ENCODE measurements at regions not wholly inside any gene's neighbourhood (a gene's known extent, or its start where the extent isn't known, plus 50 kb on each side); places are given as distances from the start of the nearest gene placed in this dataset.
"Not testable (repeated sequence)": the region's sequence is repeated elsewhere in the genome, so short reads cannot be mapped to it uniquely, and the experiment has no call there.

DNA sequence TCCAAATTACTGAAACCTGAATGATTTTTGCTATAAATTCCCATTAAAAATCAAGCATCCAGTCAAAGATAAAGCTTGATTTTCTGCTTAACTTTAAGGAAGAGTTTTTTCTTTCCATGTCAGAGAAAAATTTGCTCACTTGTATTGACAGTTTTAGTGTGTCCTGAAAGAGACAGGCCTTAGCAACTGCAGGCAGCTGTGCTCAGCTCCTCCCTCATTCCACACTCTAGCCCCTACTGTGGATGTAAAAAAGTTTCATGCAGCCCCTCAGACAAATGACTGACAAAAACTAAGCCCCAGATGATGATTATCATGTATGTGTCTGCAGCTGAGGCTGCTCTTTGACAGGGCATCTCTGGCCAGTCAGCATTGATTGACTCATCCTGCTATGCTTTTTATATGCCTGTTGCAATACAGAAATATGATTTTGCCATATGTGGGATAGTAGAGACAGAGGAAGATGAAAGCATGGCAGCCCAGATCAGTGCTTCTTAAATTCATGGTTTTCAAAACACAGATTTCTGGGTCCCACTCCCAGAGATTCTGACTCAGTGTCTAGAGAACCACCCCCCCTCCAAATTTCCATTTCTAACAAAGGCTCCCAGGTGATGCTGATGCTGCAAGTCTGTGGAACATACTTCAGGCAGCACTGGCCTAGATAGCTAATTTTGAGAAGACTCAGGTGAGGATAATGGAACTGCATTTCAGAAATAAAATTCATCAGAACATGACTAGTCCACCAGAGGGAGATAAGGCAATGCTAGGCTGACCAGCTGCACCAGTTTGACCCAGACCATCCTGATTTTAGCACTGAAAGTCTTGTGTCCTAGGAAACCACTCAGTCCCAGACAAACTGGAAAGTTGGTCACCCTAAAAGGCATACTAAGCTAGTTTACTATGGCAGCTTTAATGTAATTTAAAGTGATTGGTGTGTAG, 298.7 kb upstream of the KCNN2 start:
- no peak for DNase-seq

- DNase-seq = no peak
These were observed 296.0 kb upstream of the KCNN2 start for GRCh38 chr5:114065912-114066311.

- no peak for DNase-seq
These were observed 291.7 kb upstream of the KCNN2 start for GRCh38 chr5:114070093-114070722.

- DNase-seq = no peak
These were observed 272.6 kb upstream of the KCNN2 start for GRCh38 chr5:114089259-114089658.

DNA sequence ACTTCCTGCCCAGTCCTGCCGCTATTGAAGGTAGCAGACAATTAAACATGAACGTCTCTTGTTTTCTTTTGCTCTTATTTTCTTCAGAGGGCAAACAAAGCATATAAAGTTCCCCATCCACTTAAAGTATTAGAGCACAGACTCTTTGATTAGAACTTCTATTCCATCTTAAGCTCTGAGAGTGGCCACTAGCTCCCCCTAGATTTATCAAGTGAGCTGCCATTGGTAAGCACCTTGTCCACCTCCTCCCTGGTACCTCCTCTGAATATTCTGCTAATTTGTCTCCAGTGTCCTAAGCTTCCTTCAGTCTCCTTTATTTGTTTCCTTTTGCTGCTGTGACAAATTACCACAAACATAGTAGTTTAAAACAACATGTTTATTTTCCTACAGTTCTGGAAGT, 264.3 kb upstream of the KCNN2 start:
- no peak for DNase-seq

DNA sequence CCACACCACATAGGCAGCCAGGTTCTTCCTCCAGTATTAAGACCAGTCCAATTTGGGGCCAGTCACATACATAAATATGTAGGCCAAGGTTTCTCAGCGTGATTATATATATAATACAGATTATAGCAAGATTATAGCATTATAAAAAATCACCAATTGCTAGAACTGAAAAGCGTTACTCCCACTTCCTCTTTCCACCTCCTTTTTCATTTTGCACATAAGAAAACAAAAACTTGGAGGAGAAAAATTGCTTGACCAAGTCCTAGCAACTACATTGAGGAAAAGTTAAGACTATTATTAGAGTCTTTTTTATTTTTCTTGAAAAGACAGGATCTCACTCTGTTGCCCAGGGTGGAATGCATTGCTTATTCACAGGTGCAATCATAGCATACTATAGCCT, 262.7 kb upstream of the KCNN2 start:
- DNase-seq = no peak

DNA sequence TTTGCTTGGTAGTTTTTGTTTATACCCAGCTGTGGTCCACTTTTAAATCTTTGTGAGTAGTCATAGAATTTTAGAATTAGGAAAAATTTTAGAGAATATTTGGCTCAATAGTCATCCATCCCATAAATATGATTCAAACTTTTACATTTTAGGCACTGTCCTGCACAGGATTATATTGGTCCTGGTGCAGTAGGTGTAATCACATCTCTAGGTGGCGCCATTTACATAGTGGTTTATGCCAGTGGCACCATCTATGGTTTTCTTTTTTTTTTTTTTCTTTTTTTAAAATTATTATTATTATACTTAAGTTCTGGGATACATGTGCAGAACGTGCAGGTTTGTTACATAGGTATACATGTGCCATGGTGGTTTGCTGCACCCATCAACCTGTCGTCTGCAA, 260.7 kb upstream of the KCNN2 start:
- peak; percentile 82 for DNase-seq

- DNase-seq = no peak
These were observed 248.3 kb upstream of the KCNN2 start for GRCh38 chr5:114113604-114114003.

GRCh38 chr5:114116981-114117380, 244.9 kb upstream of the KCNN2 start:
- no peak for DNase-seq

DNA sequence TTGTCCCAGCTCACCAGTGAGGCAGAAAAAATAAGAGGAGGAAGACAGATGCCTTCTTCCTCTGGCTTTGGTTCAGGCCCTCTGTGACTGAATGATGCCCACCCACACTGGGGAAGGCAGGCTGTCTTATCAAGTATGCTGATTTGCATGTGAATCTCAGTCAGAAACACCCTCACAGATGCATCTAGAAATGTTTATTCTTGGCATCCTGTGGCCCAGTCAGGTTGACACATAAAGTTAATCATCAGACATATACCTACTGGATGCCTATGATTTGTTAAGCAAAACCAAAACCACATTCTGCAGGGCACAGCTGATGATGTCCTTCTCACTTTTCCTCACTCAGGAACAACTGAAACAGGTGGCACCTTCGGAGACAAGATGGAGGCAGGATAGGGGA, 243.4 kb upstream of the KCNN2 start:
- DNase-seq = no peak

- DNase-seq = no peak
These were observed 241.7 kb upstream of the KCNN2 start for GRCh38 chr5:114120166-114120565.

DNA sequence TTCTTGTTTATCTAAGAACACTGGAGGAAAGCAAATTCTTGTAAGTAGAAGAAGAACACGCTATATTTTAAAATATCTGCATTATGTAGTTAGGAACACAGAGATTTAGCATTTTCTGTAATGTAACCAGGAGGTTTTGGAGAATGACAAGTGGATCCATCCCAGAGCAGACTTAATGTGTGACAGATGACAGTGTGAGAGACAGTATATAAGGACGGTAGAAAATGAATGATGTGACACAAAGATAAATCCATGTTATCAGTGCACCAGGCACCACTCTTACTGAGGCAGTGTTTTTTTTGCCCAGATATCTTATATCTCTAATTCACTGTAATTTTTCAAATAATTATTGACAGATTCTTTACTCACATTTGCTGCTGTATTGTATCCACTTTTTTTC, 239.0 kb upstream of the KCNN2 start:
- no peak for DNase-seq

- no peak for DNase-seq
These were observed 238.2 kb upstream of the KCNN2 start for GRCh38 chr5:114123654-114124053.

DNA sequence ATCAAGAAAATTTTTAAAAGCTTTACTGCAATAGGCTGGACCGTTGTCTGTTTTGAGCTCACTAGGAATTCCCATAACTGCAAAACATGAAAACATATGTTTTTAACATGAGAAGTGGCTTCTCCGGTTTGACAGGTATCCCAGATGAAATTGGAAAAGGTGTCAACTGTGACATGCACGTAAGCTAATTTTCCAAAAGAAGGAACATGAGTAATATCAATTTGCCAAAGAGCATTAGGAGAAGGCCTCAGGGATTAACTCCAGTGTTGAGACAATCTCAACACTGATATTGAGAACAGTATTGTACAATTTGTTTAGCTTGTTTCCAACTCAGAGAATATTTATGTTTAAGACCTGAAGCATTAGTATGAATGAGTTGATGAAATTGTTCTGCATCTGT, 215.5 kb upstream of the KCNN2 start:
- DNase-seq = no peak

- DNase-seq = no peak
These were observed 213.6 kb upstream of the KCNN2 start for GRCh38 chr5:114148253-114148652.

- DNase-seq = not testable (repeated sequence)
These were observed 213.1 kb upstream of the KCNN2 start for GRCh38 chr5:114148728-114149127.

DNA sequence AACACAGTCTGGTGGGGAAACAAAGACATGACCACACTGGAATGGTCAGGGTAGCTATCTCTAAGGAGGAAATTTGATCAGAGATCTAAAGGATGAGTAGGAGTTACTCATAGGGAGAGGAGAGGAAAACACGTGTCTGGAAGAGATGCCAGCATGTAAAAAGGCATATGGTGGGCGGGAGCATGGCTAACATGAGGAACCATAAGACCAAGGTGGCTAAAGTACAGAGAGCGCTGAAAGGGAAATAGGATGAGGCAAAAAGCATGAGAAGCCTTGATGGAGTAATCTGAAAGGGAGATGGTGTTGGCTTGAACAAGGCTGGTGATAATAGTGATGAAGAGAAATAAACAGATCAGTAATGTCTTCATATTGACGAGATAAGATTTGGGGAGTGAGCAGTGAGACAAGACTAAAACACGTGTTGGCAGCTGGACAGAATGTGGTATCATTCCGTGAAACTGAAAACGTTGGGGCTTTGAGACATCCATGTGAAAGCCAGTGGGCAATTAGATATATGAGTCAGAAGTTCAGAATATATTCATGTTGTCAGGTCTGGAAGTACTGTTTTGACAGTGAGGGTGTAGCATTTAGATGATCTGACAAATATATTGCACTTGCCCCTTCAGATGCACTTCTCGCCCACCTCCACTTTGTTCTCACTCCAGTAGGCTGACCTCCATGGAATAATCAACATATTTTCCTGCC, 209.1 kb upstream of the KCNN2 start:
- no peak for DNase-seq

- no peak for DNase-seq
These were observed 208.5 kb upstream of the KCNN2 start for GRCh38 chr5:114153392-114153791.

DNA sequence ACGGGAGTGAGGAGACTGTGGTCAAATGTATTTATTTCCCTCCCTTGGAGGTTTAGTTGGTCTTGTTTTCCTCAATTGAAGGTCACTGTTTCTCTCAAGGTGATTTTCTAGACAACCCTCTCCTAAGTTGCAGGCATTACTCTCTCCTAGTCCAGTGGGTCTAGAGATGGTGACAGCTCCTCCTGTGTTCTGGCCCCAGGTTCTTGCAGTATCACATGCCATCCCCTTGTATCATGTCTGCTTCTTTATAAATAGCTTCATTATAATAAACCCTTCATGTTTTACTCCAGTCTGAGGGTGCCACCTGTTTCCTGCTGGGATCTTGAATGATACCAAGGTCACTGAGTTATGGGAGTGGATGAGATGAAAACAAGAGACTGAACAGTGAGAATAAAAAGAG, 208.0 kb upstream of the KCNN2 start:
- no peak for DNase-seq

- no peak for DNase-seq
These were observed 195.8 kb upstream of the KCNN2 start for GRCh38 chr5:114166081-114166480.

DNA sequence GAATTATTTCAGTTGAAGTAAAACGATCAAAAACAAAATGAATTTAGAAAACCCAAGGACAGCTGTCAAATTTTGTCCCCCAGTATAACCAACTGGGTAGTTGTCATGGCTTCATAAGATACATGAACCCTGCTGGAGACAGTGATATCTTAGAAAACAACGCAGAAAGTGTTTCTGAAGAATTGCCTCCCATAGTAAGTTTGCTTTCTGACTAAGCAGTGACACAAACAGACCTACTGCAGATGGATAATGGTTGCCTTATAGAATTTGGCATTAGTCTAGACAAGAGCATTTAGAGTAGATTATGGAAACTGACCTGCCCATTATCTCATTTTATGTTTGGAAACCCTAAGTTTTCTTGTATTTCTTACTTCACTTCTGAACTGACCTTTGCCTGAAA, 187.7 kb upstream of the KCNN2 start:
- no peak for DNase-seq

GRCh38 chr5:114174837-114175236, 187.0 kb upstream of the KCNN2 start:
- no peak for DNase-seq

DNA sequence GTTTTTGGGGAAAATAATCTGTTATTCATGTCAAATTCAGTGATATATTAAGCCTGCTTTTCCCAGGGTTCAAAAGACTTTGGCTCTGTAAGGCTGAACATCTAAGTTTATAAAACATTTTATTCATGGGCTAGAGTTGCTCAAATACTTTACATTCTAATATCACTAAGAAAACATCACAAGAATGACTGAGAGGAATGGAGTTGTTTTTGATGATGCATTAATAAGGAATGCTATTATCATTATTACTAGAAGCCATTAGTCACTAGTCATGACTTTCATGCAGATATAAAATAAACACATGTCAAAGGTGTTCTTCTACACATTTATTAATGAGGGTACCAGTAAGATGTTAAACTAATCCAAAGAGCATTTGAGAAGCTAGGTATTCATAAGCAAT, 185.5 kb upstream of the KCNN2 start:
- no peak for DNase-seq

- DNase-seq = no peak
These were observed 182.7 kb upstream of the KCNN2 start for GRCh38 chr5:114179134-114179533.
